ENCODE measurements at regions not wholly inside any gene's neighbourhood (a gene's known extent, or its start where the extent isn't known, plus 50 kb on each side); places are given as distances from the start of the nearest gene placed in this dataset.

- intact Hi-C loops (cut with DNase I, micrococcal nuclease), result no loop called here
- DNase-seq (no peak), ATAC-seq (ENCODE audit: poor library complexity) (no peak)
- Histone ChIP-seq H3K4me1 (ENCODE audit: insufficient read depth, low read length) (no peaks in the 10 kb centered on the region), H3K9me3 (ENCODE audit: control insufficient read depth in 1 of 2, insufficient read depth in 1 of 2, low read length in 2 of 2) (no peaks in the 10 kb centered on the region), H3K27me3 (ENCODE audit: control insufficient read depth in 1 of 2, insufficient read depth in 2 of 2, low read length in 2 of 2) (no peaks in the 10 kb centered on the region), H3K4me3 (ENCODE audit: low read length) (no peak overlapping the region), H3K36me3 (ENCODE audit: insufficient read depth, low read length) (no peaks in the 10 kb centered on the region), H3K27ac (ENCODE audit: low read depth in 1 of 2, low read length in 2 of 2) (no peak overlapping the region)
- peaks cover 8% of the 10 kb centered on the region for H3K9me3 Mint-ChIP-seq
- H3K4me3 Mint-ChIP-seq, result no peak overlapping the region
- ChIA-PET CTCF (no interaction called here), POLR2A (no interaction called here)
- H3K4me1 Mint-ChIP-seq (ENCODE audit: low read depth), result no peaks in the 10 kb centered on the region
- TF ChIP-seq CTCF (IDR thresholded peaks at IDR 0.05), result no peak
- H3K27ac Mint-ChIP-seq, result no peak overlapping the region
- H3K36me3 Mint-ChIP-seq (ENCODE audit: low read depth), result no peaks in the 10 kb centered on the region
- no peaks in the 10 kb centered on the region for H3K27me3 Mint-ChIP-seq
Observed at GRCh38 chr16:64641343-64641742, 480.5 kb downstream of the CDH11 start.

- POLR2A ChIA-PET, result no interaction called here
- no peaks in the 10 kb centered on the region for H3K4me1 Mint-ChIP-seq (ENCODE audit: low read depth)
Observed at GRCh38 chr16:64638766-64639165, 483.1 kb downstream of the CDH11 start.

GRCh38 chr16:64629622-64630021 is 492.2 kb downstream of the CDH11 start:
- POLR2A ChIA-PET, result no interaction called here

More at GRCh38 chr16:64638766-64639165, 483.1 kb downstream of the CDH11 start:
- CTCF ChIA-PET, result no interaction called here
- intact Hi-C loops (cut with DNase I, micrococcal nuclease), result no loop called here
- peaks cover 13% of the 10 kb centered on the region for H3K9me3 Mint-ChIP-seq
- no peaks in the 10 kb centered on the region for H3K4me1 ChIP-seq (ENCODE audit: insufficient read depth, low read length)
- no peaks in the 10 kb centered on the region for H3K9me3 ChIP-seq (ENCODE audit: control insufficient read depth in 1 of 2, insufficient read depth in 1 of 2, low read length in 2 of 2)
- no peaks in the 10 kb centered on the region for H3K36me3 Mint-ChIP-seq (ENCODE audit: low read depth)
- H3K27ac Mint-ChIP-seq, result no peak overlapping the region
- DNase-seq (no peak), ATAC-seq (ENCODE audit: poor library complexity) (no peak)
- no peak overlapping the region for H3K4me3 ChIP-seq (ENCODE audit: low read length)
- no peaks in the 10 kb centered on the region for H3K27me3 Mint-ChIP-seq
- TF ChIP-seq CTCF (IDR thresholded peaks at IDR 0.05), result no peak
- H3K36me3 ChIP-seq (ENCODE audit: insufficient read depth, low read length), result no peaks in the 10 kb centered on the region
- no peak overlapping the region for H3K27ac ChIP-seq (ENCODE audit: low read depth in 1 of 2, low read length in 2 of 2)
- H3K27me3 ChIP-seq (ENCODE audit: control insufficient read depth in 1 of 2, insufficient read depth in 2 of 2, low read length in 2 of 2), result no peaks in the 10 kb centered on the region
- no peak overlapping the region for H3K4me3 Mint-ChIP-seq

More at GRCh38 chr16:64629622-64630021, 492.2 kb downstream of the CDH11 start:
- Mint-ChIP-seq H3K27me3 (no peaks in the 10 kb centered on the region), H3K4me3 (no peak overlapping the region), H3K9me3 (peaks cover 12% of the 10 kb centered on the region), H3K36me3 (ENCODE audit: low read depth) (no peaks in the 10 kb centered on the region), H3K27ac (no peak overlapping the region), H3K4me1 (ENCODE audit: low read depth) (no peaks in the 10 kb centered on the region)
- H3K4me3 ChIP-seq (ENCODE audit: low read length), result no peak overlapping the region
- peaks cover 16 to 27% of the 10 kb centered on the region in 2 experiments for H3K9me3 ChIP-seq (ENCODE audit: control insufficient read depth in 1 of 2, insufficient read depth in 1 of 2, low read length in 2 of 2)
- no peak for TF ChIP-seq CTCF (IDR thresholded peaks at IDR 0.05)
- no peaks in the 10 kb centered on the region for H3K4me1 ChIP-seq (ENCODE audit: insufficient read depth, low read length)
- H3K27ac ChIP-seq (ENCODE audit: low read depth in 1 of 2, low read length in 2 of 2), result no peak overlapping the region
- ATAC-seq (ENCODE audit: poor library complexity), result no peak
- no peaks in the 10 kb centered on the region for H3K27me3 ChIP-seq (ENCODE audit: control insufficient read depth in 1 of 2, insufficient read depth in 2 of 2, low read length in 2 of 2)
- DNase-seq, result no peak
- CTCF ChIA-PET, result no interaction called here
- no peaks in the 10 kb centered on the region for H3K36me3 ChIP-seq (ENCODE audit: insufficient read depth, low read length)
- intact Hi-C loops (cut with DNase I, micrococcal nuclease), result no loop called here

Data from CD4-positive, alpha-beta T cell (primary cell).